Trophoblast cell (in vitro differentiated cells and primary cell): ENCODE measurements at regions not wholly inside any gene's neighbourhood (a gene's known extent, or its start where the extent isn't known, plus 50 kb on each side); places are given as distances from the start of the nearest gene placed in this dataset.

Experiments
- DNase-seq, 2 donors: peaks; one replicate each; pipeline ENCODE4 v3.0.0-alpha.2; 2016
- H2AFZ ChIP-seq: 2 replicates; pipeline ENCODE4 v1.6.1; 2013; ENCODE audit warnings: low read length, moderate library complexity, mild to moderate bottlenecking; ENCODE audit not compliant: insufficient read depth, poor library complexity
- H2AK5ac ChIP-seq: 2 replicates; pipeline ENCODE4 v1.6.1; 2013; ENCODE audit warnings: mild to moderate bottlenecking, low read length
- H2BK120ac ChIP-seq: 2 replicates; pipeline ENCODE4 v1.6.1; 2013; ENCODE audit warnings: low read length, mild to moderate bottlenecking, moderate library complexity; ENCODE audit not compliant: insufficient read depth, poor library complexity
- H2BK12ac ChIP-seq: 2 replicates; pipeline ENCODE4 v1.6.1; 2013; ENCODE audit warnings: mild to moderate bottlenecking, low read length, moderate library complexity
- H2BK5ac ChIP-seq: 2 replicates; pipeline ENCODE4 v1.6.1; 2013; ENCODE audit warnings: low read length, low read depth, moderate library complexity, mild to moderate bottlenecking; ENCODE audit not compliant: poor library complexity
- H3K14ac ChIP-seq: 2 replicates; pipeline ENCODE4 v1.6.1; 2013; ENCODE audit warnings: mild to moderate bottlenecking, low read length
- H3K18ac ChIP-seq: 2 replicates; pipeline ENCODE4 v1.6.1; 2013; ENCODE audit warnings: mild to moderate bottlenecking, low read length
- H3K23ac ChIP-seq: 2 replicates; pipeline ENCODE4 v1.6.1; 2013; ENCODE audit warnings: low read length
- H3K27ac ChIP-seq: 2 replicates; pipeline ENCODE4 v1.5.1; 2013; ENCODE audit warnings: low read depth, mild to moderate bottlenecking, inconsistent platforms, low read length, moderate library complexity
- H3K27me3 ChIP-seq: 2 replicates; pipeline ENCODE4 v1.6.1; 2013; ENCODE audit warnings: inconsistent platforms, mild to moderate bottlenecking, low read length, moderate library complexity; ENCODE audit not compliant: insufficient read depth
- H3K36me3 ChIP-seq, 2 experiments: 1 replicate in 1 of 2; 2 replicates in 1 of 2; pipeline ENCODE4 v1.6.1; 2013; ENCODE audit warnings: low read length in 2 of 2, mild to moderate bottlenecking in 2 of 2, moderate library complexity in 1 of 2; ENCODE audit not compliant: insufficient read depth in 2 of 2, control insufficient read depth in 1 of 2
- H3K4ac ChIP-seq: 2 replicates; pipeline ENCODE4 v1.6.1; 2013; ENCODE audit warnings: low read depth, mild to moderate bottlenecking, low read length, moderate library complexity
- H3K4me1 ChIP-seq, 2 experiments: 1 replicate in 1 of 2; 2 replicates in 1 of 2; pipeline ENCODE4 v1.6.1; 2013; ENCODE audit warnings: low read length in 2 of 2, mild to moderate bottlenecking in 2 of 2, moderate library complexity in 1 of 2; ENCODE audit not compliant: insufficient read depth in 2 of 2, control insufficient read depth in 1 of 2
- H3K4me2 ChIP-seq: 2 replicates; pipeline ENCODE4 v1.6.1; 2013; ENCODE audit warnings: inconsistent platforms, mild to moderate bottlenecking, low read length, moderate library complexity
- H3K4me3 ChIP-seq: 2 replicates; pipeline ENCODE4 v1.5.1; 2013; ENCODE audit warnings: mild to moderate bottlenecking, low read depth, low read length, inconsistent platforms
- H3K79me1 ChIP-seq: one replicate; pipeline ENCODE4 v1.6.1; 2013; ENCODE audit warnings: low read length
- H3K79me2 ChIP-seq: 2 replicates; pipeline ENCODE4 v1.6.1; 2013; ENCODE audit warnings: low read length, mild to moderate bottlenecking; ENCODE audit not compliant: control insufficient read depth, insufficient read depth, poor library complexity
- H3K9ac ChIP-seq: 2 replicates; pipeline ENCODE4 v1.6.1; 2013; ENCODE audit warnings: mild to moderate bottlenecking, low read length
- H3K9me3 ChIP-seq: 2 replicates; pipeline ENCODE4 v1.6.1; 2013; ENCODE audit warnings: low read depth, mild to moderate bottlenecking, control low read depth, inconsistent platforms, low read length; ENCODE audit not compliant: insufficient read depth
- H4K12ac ChIP-seq: 2 replicates; pipeline ENCODE4 v1.6.1; 2013; ENCODE audit warnings: low read depth, mild to moderate bottlenecking, low read length, moderate library complexity
- H4K8ac ChIP-seq: 2 replicates; pipeline ENCODE4 v1.6.1; 2013; ENCODE audit warnings: low read depth, mild to moderate bottlenecking, low read length, moderate library complexity
- H4K91ac ChIP-seq: one replicate; pipeline ENCODE4 v1.6.1; 2013; ENCODE audit warnings: low read depth, mild to moderate bottlenecking, low read length, moderate library complexity
- WGBS: extraction: QIAGEN DNeasy Blood & Tissue Kit; methylation state at CpG from one replicate; pipeline ENCODE4 v1.1.7; 2013; ENCODE audit warnings: missing lambda C conversion rate; ENCODE audit not compliant: insufficient read length, insufficient coverage; ENCODE audit errors: extremely low coverage; 5-methylcytosine and 5-hydroxymethylcytosine counted together

GRCh38 chr3:80285388-80285787, 517.6 kb upstream of the ROBO1 start:
- H3K36me3 ChIP-seq = no peaks in the 10 kb centered on the region
- H3K4me3 ChIP-seq = no peak overlapping the region
- H4K8ac ChIP-seq = no peak overlapping the region
- no peak for DNase-seq
- H3K4me2 ChIP-seq = no peak overlapping the region
- H2BK12ac ChIP-seq = no peak overlapping the region
- no peaks in the 10 kb centered on the region for H3K9me3 ChIP-seq
- no peak overlapping the region for H2AFZ ChIP-seq
- no peak overlapping the region for H4K91ac ChIP-seq
- no CpG with 5 or more reads among the region's 1 CpG for WGBS
- H3K9ac ChIP-seq = no peak overlapping the region
- no peak overlapping the region for H3K18ac ChIP-seq
- no peak overlapping the region for H2BK120ac ChIP-seq
- no peak overlapping the region for H3K14ac ChIP-seq
- no peaks in the 10 kb centered on the region for H3K79me1 ChIP-seq
- H3K27ac ChIP-seq = no peak overlapping the region
- H3K27me3 ChIP-seq = no peaks in the 10 kb centered on the region
- no peak overlapping the region for H3K4ac ChIP-seq
- H4K12ac ChIP-seq = no peak overlapping the region
- H3K23ac ChIP-seq = no peak overlapping the region
- H2AK5ac ChIP-seq = no peak overlapping the region
- H3K79me2 ChIP-seq = no peaks in the 10 kb centered on the region
- no peak overlapping the region for H2BK5ac ChIP-seq
- no peaks in the 10 kb centered on the region for H3K4me1 ChIP-seq

DNA sequence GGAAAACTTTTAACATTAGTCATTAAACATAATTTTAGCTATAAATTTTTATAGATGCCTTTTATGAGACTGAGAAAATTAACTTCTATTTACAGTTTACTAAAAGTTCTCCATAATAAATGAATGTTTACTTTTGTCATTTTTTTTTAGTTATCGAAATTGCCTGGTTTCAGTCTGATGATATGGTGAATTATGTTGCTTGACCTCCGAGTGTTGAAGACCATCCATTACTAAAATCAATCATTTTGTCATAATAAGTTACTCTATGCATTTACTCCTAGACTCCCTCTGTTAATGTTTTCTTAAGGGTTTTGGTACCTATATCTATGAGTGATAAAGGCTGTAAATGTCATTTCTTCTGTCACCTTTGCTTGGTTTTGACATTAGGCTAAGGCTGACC, 516.0 kb upstream of the ROBO1 start:
- H2AFZ ChIP-seq = no peak overlapping the region
- no CpG with 5 or more reads among the region's 2 CpGs for WGBS

GRCh38 chr3:80278056-80278455, 510.3 kb upstream of the ROBO1 start:
- H3K4me3 ChIP-seq = no peak overlapping the region
- H3K18ac ChIP-seq = no peak overlapping the region
- no peak overlapping the region for H3K9ac ChIP-seq
- H4K91ac ChIP-seq = no peak overlapping the region
- H2BK5ac ChIP-seq = no peak overlapping the region
- no peak overlapping the region for H3K23ac ChIP-seq
- H3K14ac ChIP-seq = no peak overlapping the region
- H3K27me3 ChIP-seq = no peaks in the 10 kb centered on the region
- no peak overlapping the region for H4K8ac ChIP-seq
- H3K4me1 ChIP-seq = no peaks in the 10 kb centered on the region
- H3K4ac ChIP-seq = no peak overlapping the region
- DNase-seq = no peak
- no peak overlapping the region for H3K4me2 ChIP-seq
- H2AK5ac ChIP-seq = no peak overlapping the region
- no peak overlapping the region for H4K12ac ChIP-seq
- H3K79me1 ChIP-seq = no peaks in the 10 kb centered on the region
- no peak overlapping the region for H2AFZ ChIP-seq
- H2BK12ac ChIP-seq = no peak overlapping the region
- H3K79me2 ChIP-seq = no peaks in the 10 kb centered on the region
- H3K9me3 ChIP-seq = no peaks in the 10 kb centered on the region
- no peak overlapping the region for H2BK120ac ChIP-seq
- WGBS = no CpG with 5 or more reads among the region's 11 CpGs
- H3K36me3 ChIP-seq = no peaks in the 10 kb centered on the region
- H3K27ac ChIP-seq = no peak overlapping the region

More for the DNA sequence above, 516.0 kb upstream of the ROBO1 start:
- Histone ChIP-seq H3K9me3 (no peaks in the 10 kb centered on the region), H2AK5ac (no peak overlapping the region), H2BK12ac (no peak overlapping the region), H3K4ac (no peak overlapping the region), H2BK120ac (no peak overlapping the region), H2BK5ac (no peak overlapping the region), H3K79me1 (no peaks in the 10 kb centered on the region), H3K23ac (no peak overlapping the region), H4K8ac (no peak overlapping the region), H3K18ac (no peak overlapping the region), H3K9ac (no peak overlapping the region), H3K36me3 (no peaks in the 10 kb centered on the region), H4K91ac (no peak overlapping the region), H3K4me1 (no peaks in the 10 kb centered on the region), H4K12ac (no peak overlapping the region), H3K14ac (no peak overlapping the region), H3K27ac (no peak overlapping the region), H3K4me2 (no peak overlapping the region), H3K27me3 (no peaks in the 10 kb centered on the region), H3K4me3 (no peak overlapping the region), H3K79me2 (no peaks in the 10 kb centered on the region)
- DNase-seq = no peak

DNA sequence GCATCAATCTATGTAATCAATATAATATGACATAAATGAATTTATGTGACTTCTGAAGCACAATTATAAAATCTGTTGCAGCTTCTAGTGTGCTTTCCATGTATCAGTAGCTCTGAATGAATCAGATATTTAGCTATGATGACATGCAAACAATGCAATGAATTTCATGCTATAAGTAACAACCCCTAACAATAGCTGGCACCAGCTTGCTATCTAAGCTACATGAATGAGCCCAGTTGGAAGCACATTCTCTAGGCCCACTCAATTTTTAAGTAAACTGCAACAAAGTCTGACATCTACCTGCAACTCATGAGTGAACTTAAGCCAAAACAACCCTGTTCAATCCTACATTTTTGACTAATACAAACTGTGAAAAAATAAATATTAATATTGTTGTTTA, 507.3 kb upstream of the ROBO1 start:
- Histone ChIP-seq H2BK120ac (no peak overlapping the region), H3K36me3 (no peaks in the 10 kb centered on the region), H2BK12ac (no peak overlapping the region), H3K79me2 (no peaks in the 10 kb centered on the region), H3K79me1 (no peaks in the 10 kb centered on the region), H2AFZ (no peak overlapping the region), H3K14ac (no peak overlapping the region), H3K9me3 (no peaks in the 10 kb centered on the region), H3K18ac (no peak overlapping the region), H3K4ac (no peak overlapping the region), H3K4me1 (no peaks in the 10 kb centered on the region), H3K9ac (no peak overlapping the region), H4K91ac (no peak overlapping the region), H4K8ac (no peak overlapping the region), H3K4me3 (no peak overlapping the region), H2BK5ac (no peak overlapping the region), H3K23ac (no peak overlapping the region), H3K4me2 (no peak overlapping the region), H3K27me3 (no peaks in the 10 kb centered on the region), H2AK5ac (no peak overlapping the region), H4K12ac (no peak overlapping the region), H3K27ac (no peak overlapping the region)
- DNase-seq = no peak
